ENCODE measurements at regions not wholly inside any gene's neighbourhood (a gene's known extent, or its start where the extent isn't known, plus 50 kb on each side); places are given as distances from the start of the nearest gene placed in this dataset.

- Mint-ChIP-seq H3K27ac (no peak overlapping the region), H3K9me3 (peaks cover 3 to 7% (median 4%) of the 10 kb centered on the region in 3 donors), H3K4me1 (no peaks in the 10 kb centered on the region), H3K27me3 (no peaks in the 10 kb centered on the region), H3K4me3 (no peak overlapping the region), H3K36me3 (peaks cover 1% of the 10 kb centered on the region)
Observed at GRCh38 chr2:211093743-211094303, 537.4 kb downstream of the CPS1 start.

- peaks cover 0 to 2% (median 2%) of the 10 kb centered on the region in 3 donors for H3K9me3 Mint-ChIP-seq
- no peak overlapping the region for H3K27ac Mint-ChIP-seq
- no peaks in the 10 kb centered on the region for H3K4me1 Mint-ChIP-seq
- H3K4me3 Mint-ChIP-seq = no peak overlapping the region
- H3K27me3 Mint-ChIP-seq = no peaks in the 10 kb centered on the region
- H3K36me3 Mint-ChIP-seq = no peaks in the 10 kb centered on the region
Observed at GRCh38 chr2:211103989-211104388, 547.6 kb downstream of the CPS1 start.

- Mint-ChIP-seq H3K4me3 (no peak overlapping the region), H3K4me1 (no peaks in the 10 kb centered on the region), H3K9me3 (peaks cover 0 to 2% (median 0%) of the 10 kb centered on the region in 3 donors), H3K27ac (no peak overlapping the region), H3K36me3 (no peaks in the 10 kb centered on the region), H3K27me3 (no peaks in the 10 kb centered on the region)
Observed at GRCh38 chr2:211113334-211114175, 557.2 kb downstream of the CPS1 start.

GRCh38 chr2:211114826-211115455, 558.5 kb downstream of the CPS1 start:
- Mint-ChIP-seq H3K27ac (no peak overlapping the region), H3K4me3 (no peak overlapping the region), H3K27me3 (no peaks in the 10 kb centered on the region), H3K36me3 (no peaks in the 10 kb centered on the region), H3K9me3 (peaks cover 0 to 3% (median 0%) of the 10 kb centered on the region in 3 donors), H3K4me1 (no peaks in the 10 kb centered on the region)

GRCh38 chr2:211117026-211117425, 560.6 kb downstream of the CPS1 start:
- Mint-ChIP-seq H3K27ac (no peak overlapping the region), H3K4me3 (no peak overlapping the region), H3K36me3 (no peaks in the 10 kb centered on the region), H3K4me1 (no peaks in the 10 kb centered on the region), H3K27me3 (no peaks in the 10 kb centered on the region), H3K9me3 (peaks cover 0 to 3% (median 0%) of the 10 kb centered on the region in 3 donors)

- Mint-ChIP-seq H3K4me1 (no peaks in the 10 kb centered on the region), H3K27me3 (no peaks in the 10 kb centered on the region), H3K27ac (no peak overlapping the region), H3K9me3 (no peaks in the 10 kb centered on the region), H3K4me3 (no peak overlapping the region), H3K36me3 (peaks cover 2% of the 10 kb centered on the region)
Observed at GRCh38 chr2:211126256-211126655, 569.9 kb downstream of the CPS1 start.

GRCh38 chr2:211127501-211127900, 571.1 kb downstream of the CPS1 start:
- H3K4me1 Mint-ChIP-seq = no peaks in the 10 kb centered on the region
- peaks cover 0 to 3% (median 0%) of the 10 kb centered on the region in 3 donors for H3K9me3 Mint-ChIP-seq
- no peak overlapping the region for H3K27ac Mint-ChIP-seq
- peaks cover 2% of the 10 kb centered on the region for H3K36me3 Mint-ChIP-seq
- no peaks in the 10 kb centered on the region for H3K27me3 Mint-ChIP-seq
- no peak overlapping the region for H3K4me3 Mint-ChIP-seq

GRCh38 chr2:211128287-211128686, 571.9 kb downstream of the CPS1 start:
- Mint-ChIP-seq H3K36me3 (no peaks in the 10 kb centered on the region), H3K27me3 (no peaks in the 10 kb centered on the region), H3K4me1 (no peaks in the 10 kb centered on the region), H3K4me3 (no peak overlapping the region), H3K9me3 (peaks cover 0 to 3% (median 0%) of the 10 kb centered on the region in 3 donors), H3K27ac (no peak overlapping the region)

GRCh38 chr2:211129798-211130197, 573.4 kb downstream of the CPS1 start:
- H3K9me3 Mint-ChIP-seq = peaks cover 0 to 3% (median 0%) of the 10 kb centered on the region in 3 donors
- no peak overlapping the region for H3K4me3 Mint-ChIP-seq
- no peaks in the 10 kb centered on the region for H3K4me1 Mint-ChIP-seq
- no peaks in the 10 kb centered on the region for H3K27me3 Mint-ChIP-seq
- H3K27ac Mint-ChIP-seq = no peak overlapping the region
- H3K36me3 Mint-ChIP-seq = no peaks in the 10 kb centered on the region

GRCh38 chr2:211132046-211132445, 575.6 kb downstream of the CPS1 start:
- no peaks in the 10 kb centered on the region for H3K36me3 Mint-ChIP-seq
- no peaks in the 10 kb centered on the region for H3K4me1 Mint-ChIP-seq
- H3K9me3 Mint-ChIP-seq = peaks cover 0 to 3% (median 0%) of the 10 kb centered on the region in 3 donors
- no peaks in the 10 kb centered on the region for H3K27me3 Mint-ChIP-seq
- no peak overlapping the region for H3K27ac Mint-ChIP-seq
- no peak overlapping the region for H3K4me3 Mint-ChIP-seq

GRCh38 chr2:211132573-211132972, 576.2 kb downstream of the CPS1 start:
- Mint-ChIP-seq H3K27me3 (no peaks in the 10 kb centered on the region), H3K4me1 (no peaks in the 10 kb centered on the region), H3K4me3 (no peak overlapping the region), H3K36me3 (no peaks in the 10 kb centered on the region), H3K27ac (no peak overlapping the region), H3K9me3 (peaks cover 0 to 3% (median 0%) of the 10 kb centered on the region in 3 donors)

- H3K4me1 Mint-ChIP-seq = no peaks in the 10 kb centered on the region
- H3K36me3 Mint-ChIP-seq = no peaks in the 10 kb centered on the region
- H3K9me3 Mint-ChIP-seq = peaks cover 0 to 3% (median 3%) of the 10 kb centered on the region in 3 donors
- H3K27me3 Mint-ChIP-seq = no peaks in the 10 kb centered on the region
- H3K4me3 Mint-ChIP-seq = no peak overlapping the region
- no peak overlapping the region for H3K27ac Mint-ChIP-seq
Observed at GRCh38 chr2:211133766-211134165, 577.4 kb downstream of the CPS1 start.

GRCh38 chr2:211138551-211138950, 582.2 kb downstream of the CPS1 start:
- Mint-ChIP-seq H3K4me3 (no peak overlapping the region), H3K27me3 (no peaks in the 10 kb centered on the region), H3K27ac (no peak overlapping the region), H3K36me3 (no peaks in the 10 kb centered on the region), H3K9me3 (peaks cover 0 to 3% (median 0%) of the 10 kb centered on the region in 3 donors), H3K4me1 (no peaks in the 10 kb centered on the region)

GRCh38 chr2:211141646-211142045, 585.2 kb downstream of the CPS1 start:
- Mint-ChIP-seq H3K27ac (no peak overlapping the region), H3K27me3 (no peaks in the 10 kb centered on the region), H3K4me3 (no peak overlapping the region), H3K9me3 (peaks cover 0 to 10% (median 2%) of the 10 kb centered on the region in 3 donors), H3K36me3 (no peaks in the 10 kb centered on the region), H3K4me1 (no peaks in the 10 kb centered on the region)

GRCh38 chr2:211144078-211144477, 587.7 kb downstream of the CPS1 start:
- Mint-ChIP-seq H3K9me3 (peaks cover 0 to 7% (median 2%) of the 10 kb centered on the region in 3 donors), H3K36me3 (no peaks in the 10 kb centered on the region), H3K4me1 (no peaks in the 10 kb centered on the region), H3K4me3 (no peak overlapping the region), H3K27ac (no peak overlapping the region), H3K27me3 (peaks cover under 1% of the 10 kb centered on the region)
